ENCODE measurements at regions not wholly inside any gene's neighbourhood (a gene's known extent, or its start where the extent isn't known, plus 50 kb on each side); places are given as distances from the start of the nearest gene placed in this dataset.

DNA sequence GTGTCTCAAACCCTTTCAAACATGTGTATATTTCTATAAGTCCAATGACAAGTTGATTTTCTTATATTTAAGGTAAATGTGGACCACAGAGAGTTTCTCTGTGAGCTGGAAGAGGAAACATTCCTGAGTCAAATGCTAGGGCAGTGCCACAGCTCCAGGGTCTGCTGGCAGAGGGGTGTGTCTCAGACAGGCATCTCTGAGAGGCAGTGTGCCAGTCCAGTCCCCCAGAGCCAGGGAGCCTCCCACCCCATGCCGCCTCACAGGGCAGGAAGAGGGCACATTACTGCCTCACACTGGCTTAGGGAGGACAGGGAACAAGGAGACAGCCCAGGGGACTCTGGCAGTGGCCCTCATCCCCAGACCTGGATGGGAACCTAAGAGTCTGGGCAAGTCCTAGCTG lies 120.2 kb downstream of the TENT4A start:
- TF ChIP-seq FOXA1 (IDR thresholded peaks at IDR 0.05) (no peak), NFRKB (IDR thresholded peaks at IDR 0.05) (no peak), ARNT (IDR thresholded peaks at IDR 0.05) (no peak), SUZ12 (IDR thresholded peaks at IDR 0.05) (no peak), FOXK2 (IDR thresholded peaks at IDR 0.05) (no peak), BHLHE40 (IDR thresholded peaks at IDR 0.05; ENCODE audit: borderline replicate concordance) (no peak), CTBP1 (IDR thresholded peaks at IDR 0.05; ENCODE audit: borderline replicate concordance) (no peak), FOXM1 (IDR thresholded peaks at IDR 0.05; ENCODE audit: borderline replicate concordance) (no peak)

All from HEK293T (cell line).